Spleen (tissue), 11 donors: ENCODE measurements at regions not wholly inside any gene's neighbourhood (a gene's known extent, or its start where the extent isn't known, plus 50 kb on each side); places are given as distances from the start of the nearest gene placed in this dataset.

Source experiments
- DNase-seq: peaks from one replicate; pipeline ENCODE4 v3.0.0-alpha.2; 2020
- H3K27ac ChIP-seq, 8 donors: fragments of 200-600 bp; sonication (generic) in 7 of 8; 1 replicate in 4 of 8; 2 replicates in 4 of 8; pipeline versions ENCODE4 v1.5.0 to v1.8.0; 2016 to 2021; ENCODE audit warnings: inconsistent platforms in 4 of 8, mild to moderate bottlenecking in 4 of 8, moderate library complexity in 1 of 8
- H3K27me3 ChIP-seq, 7 donors: fragments of 200-600 bp; sonication (generic) in 6 of 7; replicated peaks in 1 of 7; 1 replicate in 4 of 7; 2 replicates in 3 of 7; pipeline versions ENCODE4 v1.5.0 to v1.8.0; 2016 to 2021; ENCODE audit warnings: inconsistent platforms in 3 of 7, mild to moderate bottlenecking in 1 of 7
- H3K36me3 ChIP-seq, 6 donors: fragments of 200-600 bp; sonication (generic) in 5 of 6; 1 replicate in 4 of 6; 2 replicates in 2 of 6; pipeline versions ENCODE4 v1.5.0 to v1.8.0; 2016 to 2021; ENCODE audit warnings: inconsistent platforms in 2 of 6
- H3K4me1 ChIP-seq, 6 donors: fragments of 200-600 bp; sonication (generic) in 5 of 6; 1 replicate in 3 of 6; 2 replicates in 3 of 6; pipeline versions ENCODE4 v1.5.0 to v1.8.0; 2016 to 2021; ENCODE audit warnings: inconsistent platforms in 3 of 6
- H3K4me3 ChIP-seq, 8 donors: fragments of 200-600 bp; sonication (generic) in 7 of 8; 1 replicate in 4 of 8; 2 replicates in 4 of 8; pipeline versions ENCODE4 v1.5.0 to v1.8.0; 2016 to 2021; ENCODE audit warnings: inconsistent platforms in 4 of 8, mild to moderate bottlenecking in 4 of 8, moderate library complexity in 2 of 8
- H3K9me3 ChIP-seq, 8 donors: fragments of 200-600 bp; sonication (generic) in 7 of 8; 1 replicate in 4 of 8; 2 replicates in 4 of 8; pipeline versions ENCODE4 v1.5.0 to v1.8.0; 2016 to 2021; ENCODE audit warnings: inconsistent platforms in 4 of 8
- POLR2A ChIP-seq, 3 donors: fragments of 450-650 bp; IDR thresholded peaks; one replicate each; pipeline ENCODE4 v1.5.1; 2017; ENCODE audit warnings: antibody characterized with exemption in 3 of 3, mild to moderate bottlenecking in 1 of 3
- POLR2AphosphoS5 ChIP-seq, 3 donors: sonication (generic); formaldehyde crosslinking; IDR thresholded peaks; one replicate each; pipeline ENCODE4 v1.5.1; 2017; ENCODE audit warnings: antibody characterized with exemption in 3 of 3
- WGBS, 5 donors: extraction: QIAGEN DNeasy Blood & Tissue Kit in 3 of 5; methylation state at CpG; one replicate each; pipeline versions ENCODE4 v1.1.5 to v1.1.7; 2013 to 2018; 5-methylcytosine and 5-hydroxymethylcytosine counted together
- intact Hi-C: fragments of 100-400 bp; cut with DNase I; formaldehyde crosslinking; loops from one replicate; pipeline ENCODE4 v1.15.0; 2023; ENCODE audit warnings: low total_unique reads
- TF ChIP-seq, protein P1 (sequence below), 11 experiments: fragments of 200-600 bp in 7 of 11; fragments of 450-650 bp in 4 of 11; sonication (generic) in 4 of 11; IDR thresholded peaks in 8 of 11; conservative IDR thresholded peaks in 3 of 11; 1 replicate in 7 of 11; 2 replicates in 4 of 11; pipeline versions ENCODE4 v1.4.0 to v1.8.0; 2016 to 2021; ENCODE audit warnings: antibody characterized with exemption in 11 of 11, inconsistent platforms in 4 of 11, mild to moderate bottlenecking in 1 of 11
- donor health status: healthy with polysubstance abuse.
- donor health status: DM: no; HTN: no; CAD: no; lungs with moderate emphysema.
- donor health status: DM: no; HTN: no; CAD: no.
- donor health status: Bipolar disorder and iron deficiency.
- donor health status: healthy.
- donor health status: DM: no; HTN: no; CAD: no.
- donor health status: DM: yes; HTN: yes; CAD: no.

DNA sequence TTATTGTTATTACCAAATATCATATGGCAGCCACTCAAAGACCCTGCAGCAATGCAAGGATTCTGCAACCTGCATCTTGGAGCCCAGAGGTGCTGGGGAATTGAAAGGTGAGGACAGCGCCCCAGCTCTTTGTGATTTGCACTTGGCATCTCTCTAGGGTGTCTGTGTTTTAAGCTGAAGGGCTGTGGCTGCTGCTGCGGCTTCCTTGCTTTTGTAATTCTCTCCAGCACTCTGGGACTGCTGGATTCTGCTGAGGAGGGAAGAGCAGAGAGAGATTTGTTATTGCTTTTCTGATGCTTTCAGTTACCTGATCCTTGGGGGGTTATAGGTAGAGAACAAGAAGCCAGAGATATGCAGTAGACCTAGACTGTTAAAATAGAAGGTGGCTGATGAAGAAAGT lies 562.4 kb downstream of the EBF1 start:
- no peak for DNase-seq
- H3K27ac ChIP-seq = no peak overlapping the region
- H3K4me1 ChIP-seq = peaks cover 0 to 10% (median 3%) of the 10 kb centered on the region in 6 donors
- intact Hi-C loops = no loop called here
- H3K9me3 ChIP-seq = no peaks in the 10 kb centered on the region
- TF ChIP-seq POLR2AphosphoS5 (IDR thresholded peaks at IDR 0.05) = no peak
- TF ChIP-seq, protein P1, sequence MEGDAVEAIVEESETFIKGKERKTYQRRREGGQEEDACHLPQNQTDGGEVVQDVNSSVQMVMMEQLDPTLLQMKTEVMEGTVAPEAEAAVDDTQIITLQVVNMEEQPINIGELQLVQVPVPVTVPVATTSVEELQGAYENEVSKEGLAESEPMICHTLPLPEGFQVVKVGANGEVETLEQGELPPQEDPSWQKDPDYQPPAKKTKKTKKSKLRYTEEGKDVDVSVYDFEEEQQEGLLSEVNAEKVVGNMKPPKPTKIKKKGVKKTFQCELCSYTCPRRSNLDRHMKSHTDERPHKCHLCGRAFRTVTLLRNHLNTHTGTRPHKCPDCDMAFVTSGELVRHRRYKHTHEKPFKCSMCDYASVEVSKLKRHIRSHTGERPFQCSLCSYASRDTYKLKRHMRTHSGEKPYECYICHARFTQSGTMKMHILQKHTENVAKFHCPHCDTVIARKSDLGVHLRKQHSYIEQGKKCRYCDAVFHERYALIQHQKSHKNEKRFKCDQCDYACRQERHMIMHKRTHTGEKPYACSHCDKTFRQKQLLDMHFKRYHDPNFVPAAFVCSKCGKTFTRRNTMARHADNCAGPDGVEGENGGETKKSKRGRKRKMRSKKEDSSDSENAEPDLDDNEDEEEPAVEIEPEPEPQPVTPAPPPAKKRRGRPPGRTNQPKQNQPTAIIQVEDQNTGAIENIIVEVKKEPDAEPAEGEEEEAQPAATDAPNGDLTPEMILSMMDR (IDR thresholded peaks at IDR 0.05 in 8 of 11, conservative IDR thresholded peaks at IDR 0.05 in 3 of 11) = no peak
- no peak for TF ChIP-seq POLR2A (IDR thresholded peaks at IDR 0.05)
- 84 to 94% (median 91%) methylated on average over 2 of the region's 2 CpGs for WGBS, 5 donors
- H3K36me3 ChIP-seq = no peaks in the 10 kb centered on the region
- H3K27me3 ChIP-seq = peaks cover 0 to 4% (median 0%) of the 10 kb centered on the region in 7 donors
- no peak overlapping the region for H3K4me3 ChIP-seq

DNA sequence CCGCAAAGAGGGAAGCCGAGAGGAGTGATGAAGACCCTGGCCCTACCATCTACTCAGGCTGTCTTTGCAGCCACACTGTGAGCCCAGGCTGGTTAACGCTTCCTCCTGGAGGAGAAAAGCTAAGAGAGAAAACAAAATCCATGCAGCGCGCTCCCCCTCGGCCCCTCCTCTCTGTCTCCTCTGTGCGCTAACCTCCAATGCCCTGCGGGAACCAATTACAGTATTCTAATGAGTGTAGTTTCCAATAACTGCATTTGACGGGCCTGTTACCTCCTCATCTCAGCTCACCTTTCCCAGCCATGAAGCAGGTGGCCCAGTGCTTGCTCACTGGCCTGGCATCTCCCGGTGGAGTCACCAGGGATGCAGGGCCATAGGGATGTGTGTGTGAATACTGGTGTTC lies 565.5 kb downstream of the EBF1 start:
- no peak for DNase-seq
- no peaks in the 10 kb centered on the region for H3K9me3 ChIP-seq
- H3K4me3 ChIP-seq = no peak overlapping the region
- H3K36me3 ChIP-seq = no peaks in the 10 kb centered on the region
- TF ChIP-seq, protein P1 (IDR thresholded peaks at IDR 0.05 in 8 of 11, conservative IDR thresholded peaks at IDR 0.05 in 3 of 11) = no peak
- TF ChIP-seq POLR2AphosphoS5 (IDR thresholded peaks at IDR 0.05) (no peak), POLR2A (IDR thresholded peaks at IDR 0.05) (no peak)
- peaks cover 0 to 10% (median 3%) of the 10 kb centered on the region in 6 donors for H3K4me1 ChIP-seq
- intact Hi-C loops = no loop called here
- WGBS, 5 donors = 92 to 96% (median 96%) methylated on average over 10 of the region's 10 CpGs
- H3K27me3 ChIP-seq = peaks cover 0 to 4% (median 0%) of the 10 kb centered on the region in 7 donors
- no peak overlapping the region for H3K27ac ChIP-seq

DNA sequence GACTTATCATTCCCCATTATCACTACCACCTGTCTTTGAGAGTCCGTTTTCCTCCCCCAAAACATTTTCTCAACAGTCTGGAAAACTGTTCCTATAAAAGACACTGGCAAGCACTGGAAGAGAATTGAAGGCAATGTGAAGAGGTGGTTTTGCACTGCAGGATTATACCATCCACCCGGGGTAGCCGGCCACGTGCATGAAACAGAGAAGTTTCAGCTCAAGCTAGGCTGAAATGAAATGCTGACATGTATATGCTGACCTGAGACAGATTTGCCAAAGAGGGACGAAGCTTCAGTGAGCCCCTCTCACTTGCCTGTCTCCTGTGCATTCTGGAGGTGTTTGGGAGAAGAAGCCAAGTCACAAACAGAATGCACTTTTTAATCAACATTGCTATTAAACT lies 567.0 kb downstream of the EBF1 start:
- H3K36me3 ChIP-seq = no peaks in the 10 kb centered on the region
- 76 to 92% (median 92%) methylated on average over 5 of the region's 5 CpGs for WGBS, 5 donors
- H3K9me3 ChIP-seq = no peaks in the 10 kb centered on the region
- H3K27ac ChIP-seq = no peak overlapping the region
- no peak for DNase-seq
- no peak overlapping the region for H3K4me3 ChIP-seq
- intact Hi-C loops = no loop called here
- no peak for TF ChIP-seq POLR2A (IDR thresholded peaks at IDR 0.05)
- TF ChIP-seq, protein P1 (IDR thresholded peaks at IDR 0.05 in 8 of 11, conservative IDR thresholded peaks at IDR 0.05 in 3 of 11) = no peak
- TF ChIP-seq POLR2AphosphoS5 (IDR thresholded peaks at IDR 0.05) = no peak
- peaks cover 0 to 4% (median 0%) of the 10 kb centered on the region in 7 donors for H3K27me3 ChIP-seq
- no peaks in the 10 kb centered on the region for H3K4me1 ChIP-seq

DNA sequence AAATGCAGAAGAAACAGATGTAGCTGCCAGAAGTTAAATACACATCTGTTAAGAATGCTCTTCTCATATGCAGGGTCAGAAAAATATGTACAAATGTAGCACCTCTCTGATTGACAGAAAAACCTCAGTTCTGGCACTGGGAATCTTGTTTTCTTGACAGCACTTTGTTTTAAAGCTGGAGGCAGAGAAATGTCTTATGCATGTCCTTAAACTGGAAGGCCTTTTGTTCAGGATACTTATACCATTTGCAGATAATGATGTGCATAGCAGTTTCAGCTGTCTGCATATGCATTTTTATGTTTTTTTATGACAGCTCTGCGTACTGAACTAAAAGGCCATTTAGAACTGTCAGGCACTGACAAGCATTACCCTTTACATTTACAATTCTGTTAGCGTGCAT lies 567.9 kb downstream of the EBF1 start:
- intact Hi-C loops = no loop called here
- Histone ChIP-seq H3K9me3 (no peaks in the 10 kb centered on the region), H3K27me3 (no peaks in the 10 kb centered on the region), H3K36me3 (no peaks in the 10 kb centered on the region), H3K4me3 (no peak overlapping the region), H3K27ac (no peak overlapping the region), H3K4me1 (no peaks in the 10 kb centered on the region)
- TF ChIP-seq POLR2AphosphoS5 (IDR thresholded peaks at IDR 0.05) = no peak
- TF ChIP-seq POLR2A (IDR thresholded peaks at IDR 0.05) = no peak
- TF ChIP-seq, protein P1 (IDR thresholded peaks at IDR 0.05 in 8 of 11, conservative IDR thresholded peaks at IDR 0.05 in 3 of 11) = no peak
- DNase-seq = no peak
- 82 to 97% (median 85%) methylated on average over 2 of the region's 2 CpGs for WGBS, 5 donors
